ENCODE measurements at regions not wholly inside any gene's neighbourhood (a gene's known extent, or its start where the extent isn't known, plus 50 kb on each side); places are given as distances from the start of the nearest gene placed in this dataset.

- Histone ChIP-seq H3K9me3 (ENCODE audit: control insufficient read depth in 2 of 2, insufficient read depth in 1 of 2, low read depth in 1 of 2, low read length in 1 of 2) (no peaks in the 10 kb centered on the region), H3K4me1 (ENCODE audit: control insufficient read depth in 3 of 3, insufficient read depth in 2 of 3, low read depth in 1 of 3, low read length in 2 of 3) (no peaks in the 10 kb centered on the region), H3K4me3 (ENCODE audit: low read depth in 1 of 3, low read length in 3 of 3) (no peak overlapping the region), H3K27me3 (ENCODE audit: control insufficient read depth in 3 of 3, insufficient read depth in 3 of 3, low read length in 3 of 3) (no peaks in the 10 kb centered on the region), H3K36me3 (ENCODE audit: control insufficient read depth in 3 of 3, insufficient read depth in 2 of 3, low read depth in 1 of 3, low read length in 3 of 3) (no peaks in the 10 kb centered on the region), H3K27ac (ENCODE audit: low read depth in 1 of 3, low read length in 2 of 3) (no peak overlapping the region)
- WGBS, 3 donors: 91 to 94% (median 93%) methylated on average over 6 of the region's 6 CpGs
- FAIRE-seq (no peak), DNase-seq (no peak)
These were observed 149.7 kb upstream of the TUT7 start for GRCh38 chr9:86503942-86504341.

DNA sequence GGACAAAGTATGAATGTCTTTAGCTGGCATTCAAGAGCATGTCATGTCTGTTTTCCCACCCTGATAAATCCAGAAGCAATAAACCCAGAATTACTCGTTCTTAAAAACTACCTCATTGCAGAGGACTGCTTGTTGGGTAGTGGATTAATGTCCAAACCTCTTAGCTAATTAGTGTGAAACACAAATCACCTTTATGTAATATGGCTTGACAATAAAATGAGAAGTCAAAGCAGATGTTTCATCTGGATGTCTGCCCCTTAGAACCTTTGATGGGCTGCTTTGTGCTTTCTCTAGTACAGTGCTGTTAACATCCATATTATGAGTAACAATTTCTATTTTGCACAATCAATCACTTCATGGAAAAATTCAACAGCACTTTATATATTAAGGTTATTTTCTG, 149.1 kb upstream of the TUT7 start:
- no peak overlapping the region for H3K27ac ChIP-seq (ENCODE audit: low read depth in 1 of 3, low read length in 2 of 3)
- H3K27me3 ChIP-seq (ENCODE audit: control insufficient read depth in 3 of 3, insufficient read depth in 3 of 3, low read length in 3 of 3): no peaks in the 10 kb centered on the region
- 32 to 52% (median 45%) methylated on average over 1 of the region's 1 CpG for WGBS, 3 donors
- no peaks in the 10 kb centered on the region for H3K9me3 ChIP-seq (ENCODE audit: control insufficient read depth in 2 of 2, insufficient read depth in 1 of 2, low read depth in 1 of 2, low read length in 1 of 2)
- H3K4me1 ChIP-seq (ENCODE audit: control insufficient read depth in 3 of 3, insufficient read depth in 2 of 3, low read depth in 1 of 3, low read length in 2 of 3): no peaks in the 10 kb centered on the region
- no peaks in the 10 kb centered on the region for H3K36me3 ChIP-seq (ENCODE audit: control insufficient read depth in 3 of 3, insufficient read depth in 2 of 3, low read depth in 1 of 3, low read length in 3 of 3)
- FAIRE-seq (no peak), DNase-seq (no peak)
- no peak overlapping the region for H3K4me3 ChIP-seq (ENCODE audit: low read depth in 1 of 3, low read length in 3 of 3)

GRCh38 chr9:86500667-86501435, 146.6 kb upstream of the TUT7 start:
- Histone ChIP-seq H3K4me3 (ENCODE audit: low read depth in 1 of 3, low read length in 3 of 3) (no peak overlapping the region), H3K4me1 (ENCODE audit: control insufficient read depth in 3 of 3, insufficient read depth in 2 of 3, low read depth in 1 of 3, low read length in 2 of 3) (no peaks in the 10 kb centered on the region), H3K27me3 (ENCODE audit: control insufficient read depth in 3 of 3, insufficient read depth in 3 of 3, low read length in 3 of 3) (no peaks in the 10 kb centered on the region), H3K27ac (ENCODE audit: low read depth in 1 of 3, low read length in 2 of 3) (no peak overlapping the region), H3K9me3 (ENCODE audit: control insufficient read depth in 2 of 2, insufficient read depth in 1 of 2, low read depth in 1 of 2, low read length in 1 of 2) (no peaks in the 10 kb centered on the region), H3K36me3 (ENCODE audit: control insufficient read depth in 3 of 3, insufficient read depth in 2 of 3, low read depth in 1 of 3, low read length in 3 of 3) (no peaks in the 10 kb centered on the region)
- 73 to 75% (median 74%) methylated on average over 9 of the region's 9 CpGs for WGBS, 3 donors
- FAIRE-seq (no peak), DNase-seq (no peak)

GRCh38 chr9:86500031-86500430, 145.8 kb upstream of the TUT7 start:
- FAIRE-seq (no peak), DNase-seq (no peak)
- no peaks in the 10 kb centered on the region for H3K4me1 ChIP-seq (ENCODE audit: control insufficient read depth in 3 of 3, insufficient read depth in 2 of 3, low read depth in 1 of 3, low read length in 2 of 3)
- H3K27me3 ChIP-seq (ENCODE audit: control insufficient read depth in 3 of 3, insufficient read depth in 3 of 3, low read length in 3 of 3): no peaks in the 10 kb centered on the region
- no peaks in the 10 kb centered on the region for H3K9me3 ChIP-seq (ENCODE audit: control insufficient read depth in 2 of 2, insufficient read depth in 1 of 2, low read depth in 1 of 2, low read length in 1 of 2)
- 81 to 95% (median 94%) methylated on average over 1 of the region's 1 CpG for WGBS, 3 donors
- no peak overlapping the region for H3K4me3 ChIP-seq (ENCODE audit: low read depth in 1 of 3, low read length in 3 of 3)
- no peak overlapping the region for H3K27ac ChIP-seq (ENCODE audit: low read depth in 1 of 3, low read length in 2 of 3)
- H3K36me3 ChIP-seq (ENCODE audit: control insufficient read depth in 3 of 3, insufficient read depth in 2 of 3, low read depth in 1 of 3, low read length in 3 of 3): no peaks in the 10 kb centered on the region

GRCh38 chr9:86494644-86495111, 140.5 kb upstream of the TUT7 start:
- Histone ChIP-seq H3K4me1 (ENCODE audit: control insufficient read depth in 3 of 3, insufficient read depth in 2 of 3, low read depth in 1 of 3, low read length in 2 of 3) (no peaks in the 10 kb centered on the region), H3K27ac (ENCODE audit: low read depth in 1 of 3, low read length in 2 of 3) (no peak overlapping the region), H3K9me3 (ENCODE audit: control insufficient read depth in 2 of 2, insufficient read depth in 1 of 2, low read depth in 1 of 2, low read length in 1 of 2) (no peaks in the 10 kb centered on the region), H3K27me3 (ENCODE audit: control insufficient read depth in 3 of 3, insufficient read depth in 3 of 3, low read length in 3 of 3) (peaks cover 0 to 4% (median 0%) of the 10 kb centered on the region in 3 donors), H3K4me3 (ENCODE audit: low read depth in 1 of 3, low read length in 3 of 3) (no peak overlapping the region), H3K36me3 (ENCODE audit: control insufficient read depth in 3 of 3, insufficient read depth in 2 of 3, low read depth in 1 of 3, low read length in 3 of 3) (no peaks in the 10 kb centered on the region)
- peak in 1 of 2 donors; percentile 2 for DNase-seq
- no peak for FAIRE-seq
- WGBS, 3 donors: 12 to 39% (median 26%) methylated on average over 5 of the region's 5 CpGs

GRCh38 chr9:86491468-86492266, 137.5 kb upstream of the TUT7 start:
- FAIRE-seq: no peak

DNA sequence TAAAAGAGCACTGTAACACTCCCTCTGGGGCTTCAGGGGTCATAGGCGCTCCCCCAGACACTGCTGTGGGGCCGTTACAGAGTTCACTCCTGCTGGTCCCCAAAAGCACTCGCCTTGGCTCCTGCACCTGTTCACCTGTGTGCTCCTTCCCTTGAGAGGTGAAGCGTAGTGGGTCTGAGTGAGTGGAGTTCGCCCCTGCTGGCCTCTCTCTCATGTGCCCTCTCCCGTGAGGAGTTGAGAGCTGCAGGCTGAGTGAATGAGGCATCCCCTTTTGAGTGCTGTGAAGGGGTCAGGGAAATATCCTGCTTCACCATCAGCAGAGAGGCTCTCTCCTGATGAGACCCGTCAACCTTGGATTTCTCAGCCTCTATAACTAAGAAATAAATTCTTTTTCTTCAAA, 134.6 kb upstream of the TUT7 start:
- H3K4me1 ChIP-seq (ENCODE audit: control insufficient read depth in 3 of 3, insufficient read depth in 2 of 3, low read depth in 1 of 3, low read length in 2 of 3): no peaks in the 10 kb centered on the region
- H3K27ac ChIP-seq (ENCODE audit: low read depth in 1 of 3, low read length in 2 of 3): no peak overlapping the region
- no peak for FAIRE-seq
- 66 to 79% (median 75%) methylated on average over 7 of the region's 7 CpGs for WGBS, 3 donors
- no peaks in the 10 kb centered on the region for H3K36me3 ChIP-seq (ENCODE audit: control insufficient read depth in 3 of 3, insufficient read depth in 2 of 3, low read depth in 1 of 3, low read length in 3 of 3)
- H3K9me3 ChIP-seq (ENCODE audit: control insufficient read depth in 2 of 2, insufficient read depth in 1 of 2, low read depth in 1 of 2, low read length in 1 of 2): no peaks in the 10 kb centered on the region
- DNase-seq: no peak
- peaks cover 0 to 4% (median 3%) of the 10 kb centered on the region in 3 donors for H3K27me3 ChIP-seq (ENCODE audit: control insufficient read depth in 3 of 3, insufficient read depth in 3 of 3, low read length in 3 of 3)
- no peak overlapping the region for H3K4me3 ChIP-seq (ENCODE audit: low read depth in 1 of 3, low read length in 3 of 3)

More at GRCh38 chr9:86491468-86492266, 137.5 kb upstream of the TUT7 start:
- H3K27me3 ChIP-seq (ENCODE audit: control insufficient read depth in 3 of 3, insufficient read depth in 3 of 3, low read length in 3 of 3): peaks cover 0 to 4% (median 3%) of the 10 kb centered on the region in 3 donors
- WGBS, 3 donors: 70 to 78% (median 77%) methylated on average over 8 of the region's 8 CpGs
- H3K9me3 ChIP-seq (ENCODE audit: control insufficient read depth in 2 of 2, insufficient read depth in 1 of 2, low read depth in 1 of 2, low read length in 1 of 2): no peaks in the 10 kb centered on the region
- H3K36me3 ChIP-seq (ENCODE audit: control insufficient read depth in 3 of 3, insufficient read depth in 2 of 3, low read depth in 1 of 3, low read length in 3 of 3): no peaks in the 10 kb centered on the region
- no peak overlapping the region for H3K4me3 ChIP-seq (ENCODE audit: low read depth in 1 of 3, low read length in 3 of 3)
- no peak for DNase-seq
- H3K4me1 ChIP-seq (ENCODE audit: control insufficient read depth in 3 of 3, insufficient read depth in 2 of 3, low read depth in 1 of 3, low read length in 2 of 3): no peaks in the 10 kb centered on the region
- no peak overlapping the region for H3K27ac ChIP-seq (ENCODE audit: low read depth in 1 of 3, low read length in 2 of 3)

- peaks cover 0 to 4% (median 3%) of the 10 kb centered on the region in 3 donors for H3K27me3 ChIP-seq (ENCODE audit: control insufficient read depth in 3 of 3, insufficient read depth in 3 of 3, low read length in 3 of 3)
- H3K36me3 ChIP-seq (ENCODE audit: control insufficient read depth in 3 of 3, insufficient read depth in 2 of 3, low read depth in 1 of 3, low read length in 3 of 3): no peaks in the 10 kb centered on the region
- H3K9me3 ChIP-seq (ENCODE audit: control insufficient read depth in 2 of 2, insufficient read depth in 1 of 2, low read depth in 1 of 2, low read length in 1 of 2): no peaks in the 10 kb centered on the region
- no peaks in the 10 kb centered on the region for H3K4me1 ChIP-seq (ENCODE audit: control insufficient read depth in 3 of 3, insufficient read depth in 2 of 3, low read depth in 1 of 3, low read length in 2 of 3)
- DNase-seq (no peak), FAIRE-seq (no peak)
- no peak overlapping the region for H3K4me3 ChIP-seq (ENCODE audit: low read depth in 1 of 3, low read length in 3 of 3)
- 62 to 72% (median 63%) methylated on average over 6 of the region's 6 CpGs for WGBS, 3 donors
- H3K27ac ChIP-seq (ENCODE audit: low read depth in 1 of 3, low read length in 2 of 3): no peak overlapping the region
These were observed 134.1 kb upstream of the TUT7 start for GRCh38 chr9:86488345-86488744.

Data from small intestine (tissue), 7 donors.